GM20431 (cell line): ENCODE measurements at regions not wholly inside any gene's neighbourhood (a gene's known extent, or its start where the extent isn't known, plus 50 kb on each side); places are given as distances from the start of the nearest gene placed in this dataset.
"Not testable (repeated sequence)": the region's sequence is repeated elsewhere in the genome, so short reads cannot be mapped to it uniquely, and the experiment has no call there.

ENCODE experiments used
- in situ Hi-C: fragments of 300-500 bp; cut with MseI, MboI; formaldehyde crosslinking; loops from one replicate; pipeline ENCODE4 v1.15.0; 2020; ENCODE audit warnings: low sequenced_read_pairs; ENCODE audit not compliant: unreplicated experiment

DNA sequence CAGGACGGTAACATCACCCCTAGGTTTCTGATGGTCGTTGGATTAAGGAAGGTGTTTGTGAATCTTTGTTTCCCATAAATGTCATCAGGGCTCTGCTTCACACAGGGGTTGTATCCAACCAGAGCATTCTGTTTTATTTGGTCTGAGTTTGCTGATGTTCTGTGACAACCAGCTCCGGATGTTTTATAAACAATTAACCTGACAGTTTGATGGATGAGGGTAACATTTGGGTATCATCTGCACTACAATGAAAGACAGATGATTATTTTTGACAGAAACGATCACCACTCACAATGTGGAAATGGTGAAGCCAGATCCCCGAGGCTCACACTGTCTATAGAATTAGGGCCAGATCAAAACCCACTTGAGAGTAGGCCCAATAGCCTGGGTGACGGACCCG, 107.1 kb downstream of the CDC42EP3 start:
- in situ Hi-C loops: no loop called here

DNA sequence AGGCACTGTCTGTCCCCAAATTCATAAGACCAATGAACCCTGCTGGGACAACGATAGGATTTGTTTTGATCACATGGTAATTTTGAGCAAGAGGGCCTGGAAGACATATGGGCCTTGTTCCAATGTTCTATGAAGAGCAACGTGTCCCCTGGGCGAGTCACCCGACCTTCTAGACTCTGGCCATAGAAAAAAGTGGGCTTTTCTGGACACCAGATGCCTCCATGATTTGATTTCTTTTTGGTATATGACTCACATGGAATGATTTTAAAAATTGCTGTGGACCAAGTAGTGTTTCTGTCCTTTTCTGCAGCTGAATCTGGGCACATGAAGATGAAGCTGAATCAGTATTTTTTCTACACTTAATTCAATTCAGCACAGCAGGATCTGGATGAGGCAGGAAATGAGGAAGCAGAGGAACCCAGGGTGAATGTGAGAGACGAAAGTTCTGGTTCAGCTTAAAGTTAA, 104.9 kb downstream of the CDC42EP3 start:
- in situ Hi-C loops: no loop called here

DNA sequence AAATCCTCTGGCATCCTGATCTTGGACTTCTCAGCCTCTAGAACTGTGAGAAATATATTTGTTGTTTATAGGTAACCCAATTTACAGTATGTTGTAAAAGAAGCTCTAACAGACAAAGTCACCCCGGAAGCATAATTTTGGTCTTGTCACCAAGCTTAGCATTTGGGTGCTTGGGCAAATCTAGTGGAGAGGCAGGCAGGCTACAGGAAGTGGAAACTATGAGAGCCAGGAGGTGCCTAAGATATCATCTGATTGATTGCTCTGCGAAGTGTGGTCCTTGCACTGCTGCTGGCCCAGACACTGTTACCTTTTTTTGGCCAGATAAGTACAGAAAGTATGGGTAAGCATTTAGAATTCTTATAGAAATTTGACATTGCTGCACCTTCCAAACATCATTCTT, 102.9 kb downstream of the CDC42EP3 start:
- in situ Hi-C loops: no loop called here

DNA sequence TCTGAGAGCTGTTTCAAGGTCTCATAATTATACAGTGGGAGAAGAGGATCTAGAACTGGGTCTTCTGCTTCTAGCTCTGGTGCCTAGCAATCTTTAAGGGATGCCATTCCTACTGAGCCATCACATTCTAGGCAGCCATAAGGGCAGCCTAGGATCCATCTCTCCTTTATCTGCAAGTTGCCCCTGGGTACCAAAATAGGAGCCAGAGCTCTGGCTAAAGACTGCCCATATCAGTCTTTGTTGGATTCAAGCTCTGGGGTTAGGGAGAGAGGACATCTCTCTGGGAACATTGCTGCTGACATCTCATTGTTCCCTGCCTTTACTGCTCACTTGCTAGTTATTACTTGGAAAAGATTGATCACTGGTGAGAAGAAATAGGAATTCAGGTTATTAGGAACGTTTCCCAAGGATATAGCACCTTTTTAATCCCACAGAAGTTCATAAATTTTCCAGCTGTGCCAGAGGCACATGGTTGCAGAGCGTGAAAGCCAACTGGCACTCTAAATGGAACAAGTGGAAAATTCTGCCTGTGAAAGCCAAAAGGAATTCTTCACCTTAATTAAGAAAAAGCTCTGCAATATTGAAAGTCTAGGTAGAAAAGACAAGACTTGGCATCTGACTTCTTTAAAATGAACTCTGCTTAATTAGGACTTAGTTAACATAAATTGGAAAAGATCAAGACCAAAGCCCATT, 102.2 kb downstream of the CDC42EP3 start:
- in situ Hi-C loops: no loop called here

DNA sequence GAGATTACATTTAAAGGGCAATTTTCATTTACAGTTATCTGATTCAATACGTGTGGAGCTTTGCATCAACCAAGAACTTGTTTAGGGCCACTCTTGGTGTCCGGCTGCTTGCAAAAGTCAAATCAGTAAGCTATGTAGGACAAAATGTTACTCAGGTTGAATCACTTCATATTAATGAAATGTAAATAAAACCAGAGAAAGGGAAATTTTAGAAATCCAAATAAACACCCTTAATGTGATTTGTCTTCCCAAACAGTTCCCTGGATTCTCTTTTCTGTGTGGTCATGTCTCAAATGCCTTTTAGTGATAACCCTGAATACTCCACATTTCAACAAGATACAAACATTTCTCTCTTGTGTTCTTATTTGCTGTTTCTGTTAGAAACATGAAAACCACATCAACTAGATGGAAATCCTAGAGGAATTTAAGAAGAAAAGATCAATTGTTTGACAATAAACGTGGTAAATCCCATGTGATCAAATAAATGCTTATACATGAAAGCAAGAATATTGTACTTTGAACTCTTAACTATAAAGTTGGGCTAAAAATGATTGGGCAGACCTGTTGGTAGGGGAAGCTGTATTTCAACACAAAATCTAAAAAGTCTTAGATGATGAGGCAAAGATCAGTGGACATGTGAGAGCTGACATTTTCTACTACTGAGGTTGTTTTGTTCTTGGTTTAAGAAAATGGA, 101.3 kb downstream of the CDC42EP3 start:
- in situ Hi-C loops: no loop called here

DNA sequence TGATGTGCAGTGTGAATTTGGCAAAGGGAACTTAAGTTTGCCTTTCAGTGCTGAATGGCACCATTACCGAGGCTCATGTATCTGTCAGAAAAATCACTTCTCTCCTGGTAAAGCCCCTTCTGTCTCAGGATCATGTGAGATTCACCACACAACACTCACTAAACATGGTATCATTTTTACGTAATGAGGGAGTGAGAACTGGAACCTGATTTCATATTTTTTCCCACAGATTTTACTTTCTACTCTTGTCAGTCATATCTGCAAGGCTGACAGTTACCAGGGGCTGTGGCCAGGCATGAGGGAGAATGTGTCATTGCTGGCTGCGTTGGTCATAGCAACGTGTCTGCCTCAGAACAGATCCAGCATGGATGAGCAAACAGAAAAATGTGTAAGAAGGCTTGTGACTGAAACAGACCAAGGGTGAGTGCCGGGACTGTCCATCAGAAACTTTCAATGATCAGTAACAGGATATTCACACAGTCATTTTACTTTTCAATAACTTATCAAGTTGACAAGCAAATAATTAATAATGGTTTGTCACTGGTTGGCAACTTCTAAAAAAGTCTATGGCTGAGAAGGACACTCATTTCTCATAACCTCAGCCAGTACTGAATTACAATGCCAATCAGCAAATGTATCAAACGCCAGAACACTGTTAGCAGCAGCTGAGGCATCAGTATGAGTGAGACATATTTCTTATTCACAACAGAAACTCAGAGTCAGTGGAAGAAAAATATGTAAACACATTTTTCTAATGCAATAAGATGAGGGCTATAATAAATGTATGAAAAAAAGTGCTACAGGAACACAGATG, 100.5 kb downstream of the CDC42EP3 start:
- in situ Hi-C loops: no loop called here

DNA sequence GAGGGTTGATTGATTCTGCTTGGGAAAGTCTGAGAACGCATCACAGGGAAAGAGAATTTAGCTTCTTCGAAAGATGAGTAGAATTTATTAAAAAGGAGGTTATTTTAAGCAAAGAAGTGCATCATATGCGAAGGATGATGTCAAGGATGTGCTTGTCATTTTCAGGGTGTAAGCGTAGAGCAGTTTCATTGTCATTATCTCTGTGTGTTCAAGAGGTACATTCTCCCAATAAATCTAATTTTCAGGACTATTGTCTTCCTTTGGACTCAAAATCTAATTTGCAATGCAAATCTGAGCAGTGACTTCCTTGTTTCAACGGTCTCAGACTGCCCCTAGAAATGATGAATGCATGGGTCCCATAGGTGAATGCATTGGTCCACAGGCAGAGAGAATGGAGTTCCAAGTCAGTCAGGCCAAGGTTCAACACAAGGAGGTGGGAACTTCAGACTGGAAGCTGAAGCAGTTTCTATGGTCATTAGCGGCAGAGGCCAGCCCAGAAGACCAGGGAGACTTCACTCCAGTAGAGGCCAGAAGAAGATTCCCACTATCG, 99.8 kb downstream of the CDC42EP3 start:
- in situ Hi-C loops: no loop called here

DNA sequence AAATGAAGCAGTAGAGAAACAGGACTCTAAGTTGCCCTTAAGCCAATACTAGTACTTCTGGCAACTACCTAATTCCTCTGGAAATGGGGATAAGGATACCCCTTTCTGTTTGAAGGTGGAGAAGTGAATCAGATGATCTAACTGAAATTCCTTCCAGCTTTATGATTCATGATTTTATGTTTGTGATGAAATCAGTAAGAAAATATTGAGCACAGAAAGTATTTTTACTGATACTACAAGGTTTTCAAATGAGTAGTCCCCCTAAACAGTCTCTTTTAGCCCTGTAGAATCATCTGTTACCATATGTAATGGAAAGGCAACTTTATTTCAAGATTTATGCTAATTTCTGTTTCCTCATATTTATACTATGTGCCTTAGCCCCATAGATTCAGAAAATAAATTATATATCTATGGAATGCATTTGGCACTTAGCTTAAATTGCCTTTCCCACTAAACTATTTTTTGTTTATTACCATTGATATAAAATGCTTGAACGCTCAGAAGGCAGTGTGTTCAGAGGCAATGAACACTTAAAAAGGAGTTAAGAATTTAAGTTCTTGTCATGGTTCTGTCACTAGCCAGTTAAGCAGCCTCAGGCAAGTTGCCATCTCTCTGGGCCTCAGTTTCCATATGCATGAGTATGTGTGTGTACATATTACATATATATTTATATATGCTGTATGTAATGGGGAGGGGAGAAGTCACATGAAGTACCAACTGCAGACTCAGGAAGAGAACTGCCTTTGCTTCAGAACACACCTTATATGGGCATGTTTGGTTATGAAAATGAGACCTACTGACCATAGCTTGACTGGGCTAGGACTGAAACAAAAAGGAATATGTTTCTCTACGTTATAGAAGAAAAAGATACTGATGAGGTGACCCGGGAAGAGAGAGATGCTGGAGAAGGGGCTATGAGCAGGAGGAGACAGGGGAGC, 97.7 kb downstream of the CDC42EP3 start:
- in situ Hi-C loops: no loop called here

DNA sequence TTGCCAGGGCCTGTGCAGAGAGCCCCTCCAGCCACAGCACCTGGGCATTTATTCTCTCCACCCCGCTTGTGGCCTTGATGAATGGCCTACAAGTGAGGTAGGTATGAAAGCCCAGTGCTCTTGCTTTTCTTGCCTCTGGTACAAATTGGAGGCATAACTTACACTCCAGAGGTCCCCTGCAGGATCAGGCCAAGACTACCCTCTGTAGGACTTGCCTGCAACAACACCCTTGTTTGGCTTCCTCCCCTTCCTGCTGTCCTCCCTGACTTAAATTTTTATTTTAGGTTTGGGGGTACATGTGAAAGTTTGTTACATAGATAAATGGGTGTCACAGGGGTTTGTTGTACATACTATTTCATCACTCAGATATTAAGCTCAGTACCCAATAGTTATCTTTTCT, 95.7 kb downstream of the CDC42EP3 start:
- in situ Hi-C loops: no loop called here

DNA sequence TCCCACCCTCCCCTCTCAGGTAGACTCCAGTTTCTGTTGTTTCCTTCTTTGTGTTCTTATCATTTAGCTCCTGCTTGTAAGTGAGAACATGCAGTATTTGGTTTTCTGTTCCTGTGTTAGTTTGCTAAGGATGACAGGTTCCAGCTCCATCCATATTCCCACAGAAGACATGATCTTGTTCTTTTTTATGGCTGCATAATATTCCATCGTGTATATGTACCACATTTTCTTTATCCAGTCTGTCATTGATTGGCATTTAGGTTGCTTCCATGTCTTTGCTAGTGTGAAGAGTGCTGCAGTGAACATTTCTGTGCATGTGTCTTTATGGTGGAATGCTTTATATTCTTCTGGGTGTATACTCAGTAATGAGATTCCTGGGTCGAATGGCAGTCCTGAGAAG, 95.2 kb downstream of the CDC42EP3 start:
- in situ Hi-C loops: not testable (repeated sequence)

DNA sequence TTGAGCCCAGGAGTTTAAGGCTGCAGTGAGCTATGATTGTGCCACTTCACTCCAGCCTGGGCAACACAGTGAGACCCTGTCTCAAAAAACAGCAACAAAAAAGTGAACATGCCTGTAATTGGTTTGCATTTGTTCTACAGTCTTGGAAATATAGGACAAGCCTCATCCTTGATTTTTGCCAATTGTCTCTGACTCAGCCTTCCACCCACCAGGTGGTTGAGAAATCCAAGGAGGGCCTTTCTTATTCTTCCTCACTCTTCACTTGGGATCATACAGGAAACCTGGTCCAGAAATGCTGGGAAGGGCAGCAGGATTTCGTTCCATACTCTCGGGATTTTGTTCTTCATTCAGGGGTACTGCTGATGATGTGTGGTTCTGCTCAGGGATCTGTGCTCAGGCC, 94.6 kb downstream of the CDC42EP3 start:
- in situ Hi-C loops: no loop called here

DNA sequence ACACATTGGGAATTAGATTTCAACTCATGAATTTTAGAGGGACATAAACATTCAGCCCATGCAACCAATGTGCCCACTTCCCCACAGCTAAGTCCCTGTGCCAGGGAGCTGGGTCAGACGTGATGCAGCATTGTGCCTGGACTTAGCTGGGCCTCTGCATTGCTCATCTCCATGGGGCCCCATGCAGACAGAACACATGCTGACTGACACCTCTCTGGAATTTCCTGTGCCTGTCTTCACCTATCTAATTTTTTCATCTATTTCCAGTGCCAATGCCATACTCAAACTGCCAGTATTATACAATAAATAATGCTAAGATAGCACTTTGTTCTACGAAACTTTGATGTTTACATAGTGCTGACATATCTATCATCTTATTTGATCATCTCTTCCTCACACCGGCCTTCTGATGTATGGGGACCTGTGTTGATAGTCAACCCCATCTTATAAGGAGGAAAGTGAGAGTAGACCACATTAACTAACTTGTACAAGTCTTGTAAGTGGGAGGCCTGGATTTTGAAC, 92.2 kb downstream of the CDC42EP3 start:
- in situ Hi-C loops: no loop called here

DNA sequence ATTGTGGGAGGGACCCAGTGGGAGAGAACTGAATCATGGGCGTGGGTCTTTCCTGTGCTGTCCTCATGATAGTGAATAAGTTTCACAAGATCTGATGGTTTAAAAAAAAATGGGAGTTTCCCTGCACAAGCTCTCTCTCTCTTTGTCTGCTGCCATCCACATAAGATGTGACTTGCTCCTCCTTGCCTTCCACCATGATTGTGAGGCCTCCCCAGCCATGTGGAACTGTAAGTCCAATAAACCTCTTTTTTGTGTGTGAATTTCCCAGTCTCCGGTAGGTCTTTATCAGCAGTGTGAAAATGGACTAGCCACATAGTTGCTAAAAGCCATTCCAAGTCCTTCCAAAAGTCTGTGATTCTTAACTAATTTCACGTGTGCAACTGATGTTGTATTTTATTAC, 91.5 kb downstream of the CDC42EP3 start:
- in situ Hi-C loops: not testable (repeated sequence)

DNA sequence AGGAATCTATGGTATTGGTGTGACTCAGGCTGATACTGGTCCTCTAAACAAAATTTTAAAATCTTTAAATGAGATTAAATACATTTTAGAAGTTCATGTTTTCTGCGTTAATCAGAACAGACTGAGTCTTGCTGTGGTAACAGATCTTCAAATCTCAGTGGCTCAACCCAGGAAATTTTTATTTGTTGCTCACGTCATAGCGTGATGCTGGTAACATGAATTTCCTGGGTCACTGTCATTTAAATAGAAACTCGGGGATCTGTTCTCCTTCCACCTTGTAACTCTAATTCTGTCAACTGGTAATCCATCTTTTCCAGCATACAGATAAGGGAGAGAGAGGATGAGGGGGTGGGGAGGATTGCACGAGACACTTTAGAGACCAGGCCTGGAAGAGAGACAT, 90.0 kb downstream of the CDC42EP3 start:
- in situ Hi-C loops: no loop called here

DNA sequence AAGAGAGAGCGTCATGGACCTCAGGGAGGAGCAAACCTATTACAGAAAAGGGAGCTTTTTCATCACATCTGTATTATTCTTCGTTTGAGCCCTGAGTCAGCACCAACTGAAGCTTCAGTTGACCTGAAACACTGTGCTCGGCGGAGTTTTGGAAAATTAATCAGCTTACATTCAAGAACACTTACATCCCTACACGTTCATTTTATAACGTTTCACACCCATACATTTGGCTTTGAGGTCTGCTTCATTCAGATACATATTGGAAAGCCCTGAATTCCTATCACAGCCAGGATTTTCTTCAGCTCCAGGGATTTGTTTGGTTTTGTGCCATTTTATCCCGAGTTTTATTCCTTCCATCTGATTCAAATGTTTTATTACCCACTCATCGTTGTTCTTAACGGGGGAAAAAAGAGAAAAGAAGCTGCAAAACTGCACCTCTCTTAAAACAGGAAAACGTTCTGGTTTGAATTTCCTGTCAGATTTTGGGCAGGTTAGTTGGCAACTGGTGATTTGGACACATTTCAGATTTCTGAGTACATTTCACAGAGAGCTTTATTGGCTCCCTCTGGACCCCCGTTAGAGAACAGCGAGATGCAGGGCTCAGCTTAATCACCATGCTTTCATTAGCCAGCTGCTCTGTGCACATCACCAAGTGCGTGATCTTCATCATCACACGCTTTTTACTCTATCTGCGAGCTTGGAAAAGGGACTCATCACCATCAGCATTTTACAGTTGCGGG, 88.8 kb downstream of the CDC42EP3 start:
- in situ Hi-C loops: no loop called here

DNA sequence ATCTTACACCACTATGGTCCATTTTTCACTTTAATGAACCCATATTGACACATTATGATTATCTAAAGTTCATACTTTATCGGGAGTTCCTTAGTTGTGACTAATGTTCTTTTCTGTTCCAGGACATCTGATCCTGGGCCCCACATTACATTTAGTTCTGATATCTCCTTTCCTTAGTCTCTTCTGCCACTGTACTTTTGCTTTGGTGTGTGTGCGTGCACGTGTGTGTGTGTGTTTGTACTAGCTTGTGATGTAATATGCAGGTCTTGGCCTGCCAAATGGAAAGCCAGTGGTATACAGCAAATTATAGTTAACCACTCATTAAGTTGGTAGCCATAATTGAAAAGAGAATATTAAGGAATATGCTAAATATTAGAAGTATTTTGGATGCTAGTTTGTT, 88.0 kb downstream of the CDC42EP3 start:
- in situ Hi-C loops: no loop called here

DNA sequence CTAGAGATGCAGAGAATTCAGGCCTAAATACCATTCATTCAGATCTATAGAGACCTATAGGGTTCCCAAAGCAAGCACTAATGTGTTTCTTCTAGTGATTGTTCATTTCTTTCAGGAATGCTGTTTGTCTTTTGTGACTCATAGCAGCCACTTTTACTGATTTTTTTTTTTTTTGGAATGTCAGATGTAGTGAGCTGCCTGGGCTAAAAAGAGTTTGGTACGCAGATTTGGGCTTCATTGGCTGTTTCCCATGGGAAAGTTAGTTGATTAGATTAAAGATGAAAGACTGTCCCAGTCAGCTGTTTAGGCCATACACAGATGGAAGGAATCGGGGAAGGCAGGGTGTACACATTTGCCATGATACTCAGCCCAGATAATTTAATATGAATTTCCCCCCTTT, 87.6 kb downstream of the CDC42EP3 start:
- in situ Hi-C loops: no loop called here

DNA sequence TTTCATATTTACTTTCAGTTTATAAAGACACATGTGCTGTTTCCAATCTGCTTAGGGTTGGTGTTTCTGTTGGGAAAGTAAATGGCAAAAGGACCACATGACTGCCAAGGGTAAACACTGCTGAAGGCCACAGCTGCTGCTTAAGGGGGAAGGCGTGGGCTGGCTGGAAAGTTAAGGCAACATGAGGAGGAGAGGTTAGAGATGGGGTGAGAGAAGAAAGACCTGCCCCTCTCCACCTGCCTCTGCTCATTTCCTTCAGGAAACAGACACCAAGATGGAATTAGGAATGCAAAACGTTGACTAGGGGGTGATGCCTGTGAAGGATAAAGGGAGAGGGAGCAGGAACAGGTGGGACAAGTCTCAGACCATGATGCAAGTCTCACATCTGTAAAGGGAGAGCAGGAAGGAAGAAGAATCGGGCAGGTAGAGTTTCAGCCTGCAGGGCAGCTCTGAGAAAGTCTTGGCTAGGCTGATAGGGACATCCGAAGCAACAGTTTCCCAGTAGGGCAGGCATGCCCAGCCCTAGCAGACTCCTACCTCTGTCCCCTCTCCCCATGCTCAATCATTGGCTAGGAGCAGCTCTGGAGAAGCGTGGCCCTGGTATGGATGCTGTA, 86.0 kb downstream of the CDC42EP3 start:
- in situ Hi-C loops: no loop called here
